ENCODE measurements at regions not wholly inside any gene's neighbourhood (a gene's known extent, or its start where the extent isn't known, plus 50 kb on each side); places are given as distances from the start of the nearest gene placed in this dataset.

- TF ChIP-seq POU6F1 (CRISPR knock-in tag; IDR thresholded peaks at IDR 0.05; ENCODE audit: borderline replicate concordance, low read depth) = no peak
- TF ChIP-seq ARNTL (CRISPR knock-in tag; IDR thresholded peaks at IDR 0.05; ENCODE audit: borderline replicate concordance, low read depth) = no peak
- TF ChIP-seq ZNF565 (CRISPR knock-in tag; conservative IDR thresholded peaks at IDR 0.05; ENCODE audit: low read depth) = no peak
- no peak for TF ChIP-seq ZC3H10 (CRISPR knock-in tag; IDR thresholded peaks at IDR 0.05)
- TF ChIP-seq ISL1 (CRISPR knock-in tag; IDR thresholded peaks at IDR 0.05) = no peak
- TF ChIP-seq ZNF8 (CRISPR knock-in tag; IDR thresholded peaks at IDR 0.05) = no peak
- TF ChIP-seq, protein P1, sequence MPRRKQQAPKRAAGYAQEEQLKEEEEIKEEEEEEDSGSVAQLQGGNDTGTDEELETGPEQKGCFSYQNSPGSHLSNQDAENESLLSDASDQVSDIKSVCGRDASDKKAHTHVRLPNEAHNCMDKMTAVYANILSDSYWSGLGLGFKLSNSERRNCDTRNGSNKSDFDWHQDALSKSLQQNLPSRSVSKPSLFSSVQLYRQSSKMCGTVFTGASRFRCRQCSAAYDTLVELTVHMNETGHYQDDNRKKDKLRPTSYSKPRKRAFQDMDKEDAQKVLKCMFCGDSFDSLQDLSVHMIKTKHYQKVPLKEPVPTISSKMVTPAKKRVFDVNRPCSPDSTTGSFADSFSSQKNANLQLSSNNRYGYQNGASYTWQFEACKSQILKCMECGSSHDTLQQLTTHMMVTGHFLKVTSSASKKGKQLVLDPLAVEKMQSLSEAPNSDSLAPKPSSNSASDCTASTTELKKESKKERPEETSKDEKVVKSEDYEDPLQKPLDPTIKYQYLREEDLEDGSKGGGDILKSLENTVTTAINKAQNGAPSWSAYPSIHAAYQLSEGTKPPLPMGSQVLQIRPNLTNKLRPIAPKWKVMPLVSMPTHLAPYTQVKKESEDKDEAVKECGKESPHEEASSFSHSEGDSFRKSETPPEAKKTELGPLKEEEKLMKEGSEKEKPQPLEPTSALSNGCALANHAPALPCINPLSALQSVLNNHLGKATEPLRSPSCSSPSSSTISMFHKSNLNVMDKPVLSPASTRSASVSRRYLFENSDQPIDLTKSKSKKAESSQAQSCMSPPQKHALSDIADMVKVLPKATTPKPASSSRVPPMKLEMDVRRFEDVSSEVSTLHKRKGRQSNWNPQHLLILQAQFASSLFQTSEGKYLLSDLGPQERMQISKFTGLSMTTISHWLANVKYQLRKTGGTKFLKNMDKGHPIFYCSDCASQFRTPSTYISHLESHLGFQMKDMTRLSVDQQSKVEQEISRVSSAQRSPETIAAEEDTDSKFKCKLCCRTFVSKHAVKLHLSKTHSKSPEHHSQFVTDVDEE (CRISPR knock-in tag; IDR thresholded peaks at IDR 0.05) = no peak
Observed at GRCh38 chr1:187996780-187997179, 1168.0 kb downstream of the PLA2G4A start.

All from SK-N-SH treated with all-trans-retinoic acid at 6 μM for 48 hours (cell line).